GM18873 (cell line): ENCODE measurements at regions not wholly inside any gene's neighbourhood (a gene's known extent, or its start where the extent isn't known, plus 50 kb on each side); places are given as distances from the start of the nearest gene placed in this dataset.
"Not testable (repeated sequence)": the region's sequence is repeated elsewhere in the genome, so short reads cannot be mapped to it uniquely, and the experiment has no call there.

Source experiments
- ATAC-seq: cut with Tn5 transposase; IDR thresholded peaks from one replicate; pipeline ENCODE4 v1.9.1; 2021; ENCODE audit warnings: mild to moderate bottlenecking, moderate library complexity, moderate number of reproducible peaks; ENCODE audit not compliant: unreplicated experiment, low FRiP score

- no peak for ATAC-seq
These were observed 774.8 kb upstream of the MBL2 start for GRCh38 chr10:53547364-53547763.

- ATAC-seq: no peak
These were observed 770.8 kb upstream of the MBL2 start for GRCh38 chr10:53543410-53543809.

GRCh38 chr10:53537508-53537907, 764.9 kb upstream of the MBL2 start:
- no peak for ATAC-seq

- no peak for ATAC-seq
These were observed 763.7 kb upstream of the MBL2 start for GRCh38 chr10:53536322-53536721.

- ATAC-seq: no peak
These were observed 761.8 kb upstream of the MBL2 start for GRCh38 chr10:53534428-53534827.

- ATAC-seq: no peak
These were observed 756.4 kb upstream of the MBL2 start for GRCh38 chr10:53528974-53529373.

GRCh38 chr10:53521046-53521445, 748.5 kb upstream of the MBL2 start:
- no peak for ATAC-seq

GRCh38 chr10:53508197-53508596, 735.6 kb upstream of the MBL2 start:
- no peak for ATAC-seq

GRCh38 chr10:53504492-53504891, 731.9 kb upstream of the MBL2 start:
- not testable (repeated sequence) for ATAC-seq

- no peak for ATAC-seq
These were observed 719.2 kb upstream of the MBL2 start for GRCh38 chr10:53491774-53492173.

GRCh38 chr10:53490553-53490952, 718.0 kb upstream of the MBL2 start:
- no peak for ATAC-seq

- ATAC-seq: no peak
These were observed 717.0 kb upstream of the MBL2 start for GRCh38 chr10:53489335-53490182.

GRCh38 chr10:53487019-53487983, 714.7 kb upstream of the MBL2 start:
- no peak for ATAC-seq

- not testable (repeated sequence) for ATAC-seq
These were observed 712.8 kb upstream of the MBL2 start for GRCh38 chr10:53485422-53485821.

GRCh38 chr10:53479365-53479764, 706.8 kb upstream of the MBL2 start:
- no peak for ATAC-seq

- ATAC-seq: no peak
These were observed 704.7 kb upstream of the MBL2 start for GRCh38 chr10:53477313-53477675.

GRCh38 chr10:53476650-53477312, 704.2 kb upstream of the MBL2 start:
- no peak for ATAC-seq

- no peak for ATAC-seq
These were observed 696.8 kb upstream of the MBL2 start for GRCh38 chr10:53469383-53469782.

GRCh38 chr10:53463539-53463938, 691.0 kb upstream of the MBL2 start:
- no peak for ATAC-seq

GRCh38 chr10:53458007-53458406, 685.4 kb upstream of the MBL2 start:
- ATAC-seq: no peak

- ATAC-seq: no peak
These were observed 680.6 kb upstream of the MBL2 start for GRCh38 chr10:53453196-53453595.
